A204.1 (cell line): ENCODE measurements at regions not wholly inside any gene's neighbourhood (a gene's known extent, or its start where the extent isn't known, plus 50 kb on each side); places are given as distances from the start of the nearest gene placed in this dataset.

Experiments used
- FAIRE-seq: peaks from 2 replicates; lab custom pipeline; 2012; peaks lifted over from hg19 to GRCh38; lab: Jason Lieb, UNC

DNA sequence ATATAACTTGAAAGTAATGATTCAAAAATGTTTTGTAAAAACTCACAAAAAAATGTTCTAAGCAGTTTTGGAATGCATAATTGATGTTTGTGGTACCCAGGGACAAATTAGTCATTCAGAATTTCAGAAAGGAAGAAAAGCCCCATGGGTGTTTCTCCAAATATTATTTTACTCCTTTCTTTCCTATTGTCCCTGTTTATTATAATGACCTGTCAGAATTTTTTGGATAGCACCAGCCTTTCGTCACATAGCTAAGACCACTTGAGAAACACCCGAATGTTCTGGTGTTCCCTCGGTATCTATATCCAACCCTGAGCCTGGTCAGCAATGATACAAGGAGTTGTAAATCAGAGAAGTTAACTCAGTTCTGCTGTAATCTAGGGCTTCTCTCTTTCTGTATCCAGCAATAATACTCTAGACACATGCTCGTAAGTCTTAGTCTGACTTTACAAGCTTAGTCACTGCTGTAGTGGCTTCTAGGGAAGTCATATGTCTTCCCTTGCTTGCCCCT is 64.8 kb upstream of the MEOX2 start:
- no peak for FAIRE-seq

DNA sequence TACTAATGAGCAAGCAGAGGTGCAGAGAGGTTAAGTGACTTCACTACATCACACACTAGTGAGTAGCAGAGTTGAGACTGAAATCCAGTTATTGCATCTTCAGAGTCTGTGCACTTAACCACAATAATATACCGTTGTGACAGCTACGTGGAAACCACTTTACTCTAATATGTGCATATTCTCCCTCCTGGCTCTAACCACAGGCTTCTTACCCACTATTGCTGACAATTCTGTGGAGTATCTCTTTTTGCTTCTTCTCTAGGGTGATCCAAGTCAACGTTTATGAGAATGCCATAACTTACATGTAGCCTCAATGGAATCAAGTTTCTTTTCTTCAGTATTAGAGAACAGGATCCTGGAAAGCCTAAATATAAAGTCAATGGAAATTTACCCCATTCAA is 64.2 kb upstream of the MEOX2 start:
- FAIRE-seq, result no peak

DNA sequence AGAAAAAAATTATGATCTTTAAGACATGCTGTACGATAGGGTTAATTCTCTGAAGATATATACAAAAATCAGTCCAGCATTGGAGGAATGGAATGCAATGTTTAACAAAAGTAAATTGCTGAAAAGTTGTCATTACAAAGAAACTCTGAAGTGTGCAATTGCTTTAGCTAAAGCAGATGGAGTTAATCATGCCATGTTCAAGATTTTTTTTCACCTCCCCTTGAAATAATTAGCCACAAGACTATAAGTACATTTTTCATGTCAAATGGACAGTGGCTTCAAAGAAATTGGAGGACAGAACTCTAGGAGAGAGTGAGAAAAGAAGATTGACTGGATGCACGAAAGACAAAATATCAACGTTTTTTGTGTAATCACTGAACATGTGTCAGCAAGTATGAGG is 63.1 kb upstream of the MEOX2 start:
- no peak for FAIRE-seq

DNA sequence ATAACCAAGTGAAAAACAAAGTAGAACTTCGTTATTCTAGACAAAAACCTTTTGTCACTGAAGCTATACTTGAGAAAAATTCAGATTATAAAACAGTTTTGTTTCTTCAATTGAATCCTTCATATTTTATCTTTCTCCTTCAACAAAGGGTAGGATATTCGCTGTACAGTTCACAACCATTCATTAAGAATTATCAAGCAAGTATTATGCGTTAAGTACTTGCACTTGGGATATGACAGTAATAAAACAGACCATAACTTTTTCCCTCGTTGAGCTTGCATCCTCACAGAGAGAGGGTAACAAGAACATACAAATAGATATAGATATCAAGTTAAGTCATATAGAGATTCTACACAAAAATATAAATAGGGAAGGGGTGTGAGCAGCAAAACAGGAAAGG is 61.2 kb upstream of the MEOX2 start:
- FAIRE-seq, result no peak

DNA sequence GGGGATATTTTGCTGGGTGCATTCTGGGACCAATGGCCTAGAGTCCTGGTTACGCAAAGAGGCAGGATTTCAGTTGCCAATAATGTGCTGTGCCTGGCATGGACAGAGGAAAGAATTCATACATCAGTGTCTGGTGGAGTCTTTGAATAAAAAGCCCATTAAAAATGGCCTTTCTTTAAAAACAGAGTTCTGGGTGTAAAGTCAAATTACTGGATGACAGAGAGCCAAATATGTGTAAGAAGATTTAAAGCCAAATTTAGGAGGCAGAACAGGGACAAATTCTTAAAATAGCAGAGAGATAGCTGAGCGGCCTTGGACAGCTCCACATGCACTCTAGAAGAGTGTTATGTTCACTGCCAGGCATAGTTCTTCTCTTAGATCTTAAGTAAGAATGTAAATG is 60.8 kb upstream of the MEOX2 start:
- FAIRE-seq, result no peak

DNA sequence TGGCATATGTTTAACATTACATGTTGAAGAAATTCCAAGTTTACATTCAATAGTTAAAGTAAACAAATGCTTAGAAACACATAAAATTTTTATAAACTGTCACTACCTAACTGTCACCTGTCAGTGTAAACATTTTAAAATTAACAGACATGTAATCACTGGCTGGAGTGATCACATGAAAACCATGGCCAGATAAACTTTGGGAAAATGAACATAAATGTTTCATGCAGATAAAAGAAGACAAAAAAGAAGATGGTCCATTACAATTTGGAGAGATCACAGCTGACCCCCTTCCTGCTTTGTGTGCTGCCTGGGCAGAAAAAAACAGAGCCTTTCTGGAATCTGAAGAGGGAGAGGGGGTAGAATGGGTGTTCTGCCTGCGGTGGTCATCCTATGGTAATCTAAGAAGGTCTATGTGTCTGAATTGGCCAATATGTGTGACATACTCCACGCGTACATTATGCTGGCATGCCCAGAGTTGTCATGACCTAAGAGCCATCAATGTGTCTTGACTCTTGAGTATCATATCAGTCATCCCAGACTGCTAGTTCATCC is 57.5 kb upstream of the MEOX2 start:
- FAIRE-seq, result no peak

DNA sequence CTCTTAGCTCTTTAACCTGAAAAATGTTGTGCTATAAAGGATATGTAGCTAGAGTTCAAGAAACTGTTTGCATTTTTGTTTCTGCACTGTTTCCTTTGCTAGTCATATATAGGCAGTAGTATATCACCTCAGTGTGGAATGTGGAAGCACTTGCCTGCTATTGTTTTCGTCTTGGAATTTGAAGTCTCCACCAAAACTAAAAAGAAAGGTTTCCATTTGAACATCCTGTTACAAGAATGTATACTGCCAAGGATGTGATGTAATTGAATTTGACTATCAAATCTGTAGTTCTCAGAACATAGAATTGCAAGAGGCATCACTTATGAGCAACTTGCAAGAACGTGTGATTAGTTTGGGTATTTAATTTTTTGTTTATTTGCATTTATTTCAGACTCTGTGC is 51.1 kb upstream of the MEOX2 start:
- FAIRE-seq, result no peak
